HCT116 (cell line): ENCODE measurements at regions not wholly inside any gene's neighbourhood (a gene's known extent, or its start where the extent isn't known, plus 50 kb on each side); places are given as distances from the start of the nearest gene placed in this dataset.

Source experiments
- CTCF ChIP-seq, 3 experiments: fragments of 200-600 bp in 1 of 3; sonication (generic) in 1 of 3; IDR thresholded peaks in 2 of 3; conservative IDR thresholded peaks in 1 of 3; 2 replicates each; pipeline ENCODE4 v1.5.1; 2012 to 2017; ENCODE audit warnings: low read depth in 2 of 3, low read length in 2 of 3, antibody characterized with exemption in 1 of 3, borderline replicate concordance in 1 of 3, control low read depth in 1 of 3, mild to moderate bottlenecking in 1 of 3, mixed read lengths in 1 of 3, mixed run types in 1 of 3, moderate library complexity in 1 of 3; ENCODE audit not compliant: insufficient read depth in 1 of 3
- MAX ChIP-seq: IDR thresholded peaks from 2 replicates; pipeline ENCODE4 v1.6.1; 2012
- REST ChIP-seq: IDR thresholded peaks from 2 replicates; pipeline ENCODE4 v1.6.1; 2012; ENCODE audit warnings: low read depth
- SP1 ChIP-seq: IDR thresholded peaks from 2 replicates; pipeline ENCODE4 v1.6.1; 2012; ENCODE audit warnings: low read depth
- ZFX ChIP-seq: fragments of 450-650 bp; IDR thresholded peaks from 2 replicates; pipeline ENCODE4 v1.6.1; 2017
- ZNF274 ChIP-seq: fragments of 200-500 bp; sonication (Bioruptor generic); IDR thresholded peaks from 2 replicates; pipeline ENCODE4 v1.6.1; 2014; ENCODE audit warnings: mild to moderate bottlenecking, low read depth, low read length, inconsistent platforms

GRCh38 chr5:159527546-159528254 lies 197.4 kb upstream of the IL12B start:
- TF ChIP-seq SP1 (no peak), REST (no peak), CTCF (IDR thresholded peaks at IDR 0.05 in 2 of 3, conservative IDR thresholded peaks at IDR 0.05 in 1 of 3; ENCODE audit: borderline replicate concordance in 1 of 3, insufficient read depth in 1 of 3, low read depth in 2 of 3, low read length in 2 of 3) (no peak), MAX (no peak), ZNF274 (no peak), ZFX (no peak)
